ENCODE measurements at regions not wholly inside any gene's neighbourhood (a gene's known extent, or its start where the extent isn't known, plus 50 kb on each side); places are given as distances from the start of the nearest gene placed in this dataset.

DNA sequence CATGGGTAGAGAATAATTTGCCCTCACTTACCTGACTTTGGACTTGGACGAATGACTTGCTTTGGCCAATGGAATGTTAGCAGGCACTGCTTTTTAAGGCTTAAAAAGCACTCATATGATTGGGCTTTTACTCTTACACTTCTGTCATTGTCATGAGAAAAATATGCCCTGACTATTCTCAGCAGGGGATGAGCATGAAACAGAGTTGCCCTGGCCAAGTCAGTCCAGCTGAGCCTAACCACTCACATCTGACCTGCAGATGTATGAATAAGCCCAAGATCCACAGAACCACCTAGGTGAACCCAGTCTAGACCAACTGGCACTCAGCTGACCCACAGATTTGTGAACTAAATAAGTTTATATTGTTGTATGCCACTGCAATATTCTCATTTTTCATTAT is 573.5 kb downstream of the TNS3 start:
- TF ChIP-seq EZH2 (IDR thresholded peaks at IDR 0.05; ENCODE audit: insufficient read depth, poor library complexity, severe bottlenecking): no peak
- TF ChIP-seq EZH2phosphoT487 (IDR thresholded peaks at IDR 0.05; ENCODE audit: insufficient read depth, low read depth): no peak

All from GM23248 (cell line).